GM23338 (cell line): ENCODE measurements at regions not wholly inside any gene's neighbourhood (a gene's known extent, or its start where the extent isn't known, plus 50 kb on each side); places are given as distances from the start of the nearest gene placed in this dataset.

Source experiments
- ATAC-seq: fragments of 200-7000 bp; cut with Tn5 transposase; 3 replicates; pipeline ENCODE4 v1.9.1; 2020
- DNase-seq: peaks from one replicate; pipeline ENCODE4 v3.0.0-alpha.2; 2015; ENCODE audit warnings: low spot score
- H2AFZ ChIP-seq: fragments of 200-600 bp; sonication (generic); 2 replicates; pipeline ENCODE4 v1.8.0; 2016; ENCODE audit warnings: antibody characterized with exemption, mild to moderate bottlenecking, moderate library complexity
- H3F3A ChIP-seq: fragments of 200-600 bp; sonication (generic); replicated peaks from 2 replicates; pipeline ENCODE4 v1.8.0; 2017; ENCODE audit warnings: antibody characterized with exemption, mixed run types, low read depth
- H3K27ac ChIP-seq: fragments of 200-600 bp; sonication (generic); 2 replicates; pipeline ENCODE4 v1.6.1; 2016; ENCODE audit warnings: low read depth
- H3K27me3 ChIP-seq: fragments of 200-600 bp; sonication (generic); 2 replicates; pipeline ENCODE4 v1.8.0; 2016; ENCODE audit warnings: mild to moderate bottlenecking, mixed run types, moderate library complexity; ENCODE audit not compliant: insufficient read depth
- H3K36me3 ChIP-seq: fragments of 200-600 bp; sonication (generic); 2 replicates; pipeline ENCODE4 v1.8.0; 2016; ENCODE audit warnings: mild to moderate bottlenecking; ENCODE audit not compliant: insufficient read depth
- H3K4me1 ChIP-seq: fragments of 200-600 bp; sonication (generic); 2 replicates; pipeline ENCODE4 v1.8.0; 2016; ENCODE audit warnings: mild to moderate bottlenecking, moderate library complexity; ENCODE audit not compliant: insufficient read depth
- H3K4me2 ChIP-seq: fragments of 200-600 bp; sonication (generic); 2 replicates; pipeline ENCODE4 v1.7.1; 2017; ENCODE audit warnings: mixed run types
- H3K4me3 ChIP-seq: fragments of 200-600 bp; sonication (generic); 2 replicates; pipeline ENCODE4 v1.6.1; 2016; ENCODE audit warnings: mixed run types
- H3K79me2 ChIP-seq: fragments of 200-600 bp; sonication (generic); replicated peaks from 2 replicates; pipeline ENCODE4 v1.8.0; 2017; ENCODE audit warnings: mild to moderate bottlenecking; ENCODE audit not compliant: insufficient read depth
- H3K9me2 ChIP-seq: fragments of 200-600 bp; sonication (generic); 2 replicates; pipeline ENCODE4 v1.8.0; 2017; ENCODE audit not compliant: insufficient read depth
- H4K20me1 ChIP-seq: fragments of 200-600 bp; sonication (generic); replicated peaks from 2 replicates; pipeline ENCODE4 v1.8.0; 2017; ENCODE audit warnings: mild to moderate bottlenecking; ENCODE audit not compliant: insufficient read depth
- H3K27ac Mint-ChIP-seq: 2 replicates; pipeline ENCODE4 v1.8.0; 2020; ENCODE audit warnings: inconsistent platforms, mild to moderate bottlenecking, moderate library complexity, mixed read lengths
- H3K27me3 Mint-ChIP-seq: 3 replicates; pipeline ENCODE4 v1.8.0; 2022; ENCODE audit warnings: low read depth, mild to moderate bottlenecking, moderate library complexity, mixed read lengths, inconsistent platforms; ENCODE audit not compliant: insufficient read depth, poor library complexity
- H3K36me3 Mint-ChIP-seq: 3 replicates; pipeline ENCODE4 v1.8.0; 2021; ENCODE audit warnings: low read depth, mild to moderate bottlenecking, inconsistent platforms, moderate library complexity, mixed read lengths
- H3K4me1 Mint-ChIP-seq: 3 replicates; pipeline ENCODE4 v1.8.0; 2020; ENCODE audit warnings: mild to moderate bottlenecking, inconsistent platforms, mixed read lengths
- H3K4me3 Mint-ChIP-seq: 3 replicates; pipeline ENCODE4 v1.8.0; 2021; ENCODE audit warnings: moderate library complexity, mild to moderate bottlenecking, inconsistent platforms, mixed read lengths
- H3K9me3 Mint-ChIP-seq: 3 replicates; pipeline ENCODE4 v1.8.0; 2020; ENCODE audit warnings: moderate library complexity, mild to moderate bottlenecking, inconsistent platforms, mixed read lengths
- CREB1 ChIP-seq: fragments of 250-450 bp; sonication (Bioruptor Pico); IDR thresholded peaks from 2 replicates; pipeline ENCODE4 v1.5.0; 2020; ENCODE audit warnings: low read depth, mild to moderate bottlenecking, moderate library complexity
- EZH2 ChIP-seq: fragments of 200-600 bp; sonication (generic); IDR thresholded peaks from one replicate; pipeline ENCODE4 v1.8.0; 2017; ENCODE audit warnings: antibody characterized with exemption, mild to moderate bottlenecking, low read depth; ENCODE audit not compliant: unreplicated experiment
- EZH2phosphoT487 ChIP-seq: fragments of 200-600 bp; sonication (generic); IDR thresholded peaks from one replicate; pipeline ENCODE4 v1.8.1; 2018; ENCODE audit warnings: antibody characterized with exemption; ENCODE audit not compliant: unreplicated experiment
- JUNB ChIP-seq: IDR thresholded peaks from one replicate; pipeline ENCODE4 v1.6.1; 2016; ENCODE audit warnings: antibody characterized with exemption; ENCODE audit not compliant: unreplicated experiment
- NANOG ChIP-seq: IDR thresholded peaks from 2 replicates; pipeline ENCODE4 v1.6.1; 2016; ENCODE audit warnings: antibody characterized with exemption, borderline replicate concordance
- POLR2AphosphoS5 ChIP-seq: IDR thresholded peaks from 2 replicates; pipeline ENCODE4 v1.6.1; 2016; ENCODE audit warnings: antibody characterized with exemption, low read depth
- ZNF114 ChIP-seq: fragments of 250-450 bp; sonication (Bioruptor Pico); IDR thresholded peaks from 2 replicates; pipeline ENCODE4 v1.5.0; 2020; ENCODE audit warnings: mild to moderate bottlenecking, moderate library complexity
- ZNF331 ChIP-seq: fragments of 250-450 bp; sonication (Bioruptor Pico); IDR thresholded peaks from 2 replicates; pipeline ENCODE4 v1.5.0; 2020; ENCODE audit warnings: low read depth, mild to moderate bottlenecking, moderate library complexity
- TF ChIP-seq, protein P1 (sequence below), 2 experiments: fragments of 200-600 bp in 1 of 2; sonication (generic) in 1 of 2; conservative IDR thresholded peaks; 2 replicates each; pipeline versions ENCODE4 v1.5.1 to v1.6.1; 2016 to 2017; ENCODE audit warnings: antibody characterized with exemption in 2 of 2, low read depth in 2 of 2, mild to moderate bottlenecking in 2 of 2, moderate library complexity in 1 of 2
- TF ChIP-seq, protein P2 (sequence below): fragments of 250-450 bp; sonication (Bioruptor Pico); IDR thresholded peaks from 2 replicates; pipeline ENCODE4 v1.5.0; 2020; ENCODE audit warnings: mild to moderate bottlenecking, moderate library complexity

DNA sequence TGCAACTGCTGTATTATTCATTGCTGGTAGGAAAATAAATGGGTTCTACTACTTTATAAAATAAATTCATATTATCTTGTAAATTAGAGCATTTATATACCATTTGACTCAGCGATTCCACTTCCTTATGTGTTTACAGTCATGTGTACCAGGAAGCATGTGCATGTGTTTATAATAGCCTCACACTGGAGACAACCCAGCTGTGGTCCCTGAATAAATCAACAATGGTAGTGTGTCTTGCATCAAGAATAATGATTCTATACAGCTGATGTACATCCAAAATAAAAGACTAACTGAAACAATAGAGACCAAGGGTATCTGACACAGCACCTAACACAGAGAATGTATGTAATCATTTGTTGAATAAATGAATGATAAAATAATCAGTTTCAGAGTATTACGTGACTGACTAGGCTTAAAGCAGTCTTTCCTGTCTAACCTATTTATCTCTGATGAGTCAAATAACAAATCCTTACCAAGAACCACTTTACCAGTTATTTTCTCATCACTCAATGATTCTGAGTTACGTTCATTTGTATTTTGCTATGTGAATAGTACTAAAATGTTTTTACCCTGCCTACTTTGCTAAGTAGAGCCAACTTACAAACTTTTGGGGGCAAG, 216.8 kb downstream of the UBE2E3 start (continued):
- TF ChIP-seq, protein P1, sequence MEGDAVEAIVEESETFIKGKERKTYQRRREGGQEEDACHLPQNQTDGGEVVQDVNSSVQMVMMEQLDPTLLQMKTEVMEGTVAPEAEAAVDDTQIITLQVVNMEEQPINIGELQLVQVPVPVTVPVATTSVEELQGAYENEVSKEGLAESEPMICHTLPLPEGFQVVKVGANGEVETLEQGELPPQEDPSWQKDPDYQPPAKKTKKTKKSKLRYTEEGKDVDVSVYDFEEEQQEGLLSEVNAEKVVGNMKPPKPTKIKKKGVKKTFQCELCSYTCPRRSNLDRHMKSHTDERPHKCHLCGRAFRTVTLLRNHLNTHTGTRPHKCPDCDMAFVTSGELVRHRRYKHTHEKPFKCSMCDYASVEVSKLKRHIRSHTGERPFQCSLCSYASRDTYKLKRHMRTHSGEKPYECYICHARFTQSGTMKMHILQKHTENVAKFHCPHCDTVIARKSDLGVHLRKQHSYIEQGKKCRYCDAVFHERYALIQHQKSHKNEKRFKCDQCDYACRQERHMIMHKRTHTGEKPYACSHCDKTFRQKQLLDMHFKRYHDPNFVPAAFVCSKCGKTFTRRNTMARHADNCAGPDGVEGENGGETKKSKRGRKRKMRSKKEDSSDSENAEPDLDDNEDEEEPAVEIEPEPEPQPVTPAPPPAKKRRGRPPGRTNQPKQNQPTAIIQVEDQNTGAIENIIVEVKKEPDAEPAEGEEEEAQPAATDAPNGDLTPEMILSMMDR (conservative IDR thresholded peaks at IDR 0.05; ENCODE audit: low read depth in 2 of 2): no peak
- TF ChIP-seq ZNF114 (CRISPR knock-in tag): no peak

DNA sequence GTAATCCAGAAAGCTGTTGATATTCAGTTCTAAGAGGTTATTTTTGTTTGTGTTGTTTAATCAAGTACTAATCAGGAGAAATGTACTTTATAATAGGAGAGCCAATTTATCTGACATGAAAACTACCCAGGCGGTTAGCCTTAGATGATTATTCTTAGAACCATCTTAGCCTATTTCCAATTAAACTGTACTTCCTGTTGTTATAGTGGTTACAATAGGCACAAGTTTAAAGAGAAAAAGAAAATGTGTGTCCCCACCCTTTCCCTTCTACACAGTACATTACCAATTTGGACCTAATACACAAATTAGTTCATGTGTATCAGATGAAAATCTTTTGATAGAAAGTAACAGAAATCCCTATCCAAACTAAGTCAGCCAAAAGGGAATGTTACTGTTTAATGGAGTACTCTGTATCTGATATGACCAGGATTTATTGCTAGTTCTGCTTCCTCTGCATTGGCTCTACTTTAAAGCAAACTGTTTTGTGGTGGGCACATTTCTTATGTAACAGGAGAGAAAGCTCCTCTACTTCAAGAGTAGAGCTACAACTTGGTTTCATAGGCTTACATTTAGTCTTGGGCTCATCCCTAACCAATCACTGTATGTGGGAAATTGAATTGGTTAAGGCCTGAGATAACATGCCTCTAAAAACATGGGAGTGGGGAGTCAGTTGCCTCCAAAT, 217.9 kb downstream of the UBE2E3 start:
- TF ChIP-seq NANOG (no peak), ZNF331 (CRISPR knock-in tag) (no peak), POLR2AphosphoS5 (no peak), CREB1 (no peak)
- ATAC-seq (no peak), DNase-seq (no peak)
- Histone ChIP-seq H3K27me3 (no peaks in the 10 kb centered on the region), H3K4me1 (no peaks in the 10 kb centered on the region), H3K27ac (no peak overlapping the region), H3F3A (no peaks in the 10 kb centered on the region), H3K79me2 (no peaks in the 10 kb centered on the region), H3K36me3 (no peaks in the 10 kb centered on the region), H3K9me2 (no peaks in the 10 kb centered on the region; the same call in 1 of the 2 replicates), H3K4me3 (no peak overlapping the region), H3K4me2 (no peak overlapping the region), H4K20me1 (no peaks in the 10 kb centered on the region), H2AFZ (no peak overlapping the region)
- Mint-ChIP-seq H3K27me3 (no peaks in the 10 kb centered on the region), H3K36me3 (no peaks in the 10 kb centered on the region), H3K4me1 (no peaks in the 10 kb centered on the region), H3K4me3 (no peak overlapping the region), H3K9me3 (no peaks in the 10 kb centered on the region), H3K27ac (no peak overlapping the region)

DNA sequence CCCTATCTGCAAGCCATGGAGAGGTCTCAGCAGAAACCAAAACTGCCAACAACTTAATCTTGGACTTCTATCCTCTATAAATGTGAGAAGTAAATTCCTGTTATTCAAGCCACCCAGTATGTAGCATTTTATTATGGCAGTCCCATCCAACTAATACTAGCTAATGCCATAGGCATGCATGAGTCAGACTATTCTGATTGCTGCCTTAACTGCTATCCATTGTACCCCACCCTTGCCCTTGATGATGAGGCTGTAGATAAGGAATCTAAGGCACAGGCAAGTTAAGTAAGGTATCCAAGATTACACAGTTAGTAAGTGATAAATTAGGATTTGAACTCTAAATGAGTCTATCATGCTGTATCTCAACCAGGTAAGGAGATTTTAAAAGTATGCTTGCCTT, 223.0 kb downstream of the UBE2E3 start:
- H3K36me3 Mint-ChIP-seq: peaks cover 13% of the 10 kb centered on the region
- no peak overlapping the region for H3K27ac ChIP-seq
- H3K9me2 ChIP-seq: peaks cover 2% of the 10 kb centered on the region; the same call in 1 of the 2 replicates
- H2AFZ ChIP-seq: no peak overlapping the region
- ATAC-seq (no peak), DNase-seq (no peak)
- H3K36me3 ChIP-seq: peaks cover 5% of the 10 kb centered on the region; the same call in 1 of the 2 replicates
- H3K4me3 Mint-ChIP-seq: no peak overlapping the region
- peaks cover 1% of the 10 kb centered on the region for H3K27me3 Mint-ChIP-seq
- no peak overlapping the region for H3K4me2 ChIP-seq
- H3K4me3 ChIP-seq: no peak overlapping the region
- peaks cover 15% of the 10 kb centered on the region for H3K9me3 Mint-ChIP-seq
- no peaks in the 10 kb centered on the region for H3K27me3 ChIP-seq
- H3K4me1 ChIP-seq: no peaks in the 10 kb centered on the region
- H3K79me2 ChIP-seq: no peaks in the 10 kb centered on the region
- no peak overlapping the region for H3K27ac Mint-ChIP-seq
- no peaks in the 10 kb centered on the region for H4K20me1 ChIP-seq
- H3F3A ChIP-seq: no peaks in the 10 kb centered on the region
- H3K4me1 Mint-ChIP-seq: no peaks in the 10 kb centered on the region
- no peak for TF ChIP-seq EZH2phosphoT487
- no peak for TF ChIP-seq JUNB
- no peak for TF ChIP-seq POLR2AphosphoS5
- TF ChIP-seq, protein P2, sequence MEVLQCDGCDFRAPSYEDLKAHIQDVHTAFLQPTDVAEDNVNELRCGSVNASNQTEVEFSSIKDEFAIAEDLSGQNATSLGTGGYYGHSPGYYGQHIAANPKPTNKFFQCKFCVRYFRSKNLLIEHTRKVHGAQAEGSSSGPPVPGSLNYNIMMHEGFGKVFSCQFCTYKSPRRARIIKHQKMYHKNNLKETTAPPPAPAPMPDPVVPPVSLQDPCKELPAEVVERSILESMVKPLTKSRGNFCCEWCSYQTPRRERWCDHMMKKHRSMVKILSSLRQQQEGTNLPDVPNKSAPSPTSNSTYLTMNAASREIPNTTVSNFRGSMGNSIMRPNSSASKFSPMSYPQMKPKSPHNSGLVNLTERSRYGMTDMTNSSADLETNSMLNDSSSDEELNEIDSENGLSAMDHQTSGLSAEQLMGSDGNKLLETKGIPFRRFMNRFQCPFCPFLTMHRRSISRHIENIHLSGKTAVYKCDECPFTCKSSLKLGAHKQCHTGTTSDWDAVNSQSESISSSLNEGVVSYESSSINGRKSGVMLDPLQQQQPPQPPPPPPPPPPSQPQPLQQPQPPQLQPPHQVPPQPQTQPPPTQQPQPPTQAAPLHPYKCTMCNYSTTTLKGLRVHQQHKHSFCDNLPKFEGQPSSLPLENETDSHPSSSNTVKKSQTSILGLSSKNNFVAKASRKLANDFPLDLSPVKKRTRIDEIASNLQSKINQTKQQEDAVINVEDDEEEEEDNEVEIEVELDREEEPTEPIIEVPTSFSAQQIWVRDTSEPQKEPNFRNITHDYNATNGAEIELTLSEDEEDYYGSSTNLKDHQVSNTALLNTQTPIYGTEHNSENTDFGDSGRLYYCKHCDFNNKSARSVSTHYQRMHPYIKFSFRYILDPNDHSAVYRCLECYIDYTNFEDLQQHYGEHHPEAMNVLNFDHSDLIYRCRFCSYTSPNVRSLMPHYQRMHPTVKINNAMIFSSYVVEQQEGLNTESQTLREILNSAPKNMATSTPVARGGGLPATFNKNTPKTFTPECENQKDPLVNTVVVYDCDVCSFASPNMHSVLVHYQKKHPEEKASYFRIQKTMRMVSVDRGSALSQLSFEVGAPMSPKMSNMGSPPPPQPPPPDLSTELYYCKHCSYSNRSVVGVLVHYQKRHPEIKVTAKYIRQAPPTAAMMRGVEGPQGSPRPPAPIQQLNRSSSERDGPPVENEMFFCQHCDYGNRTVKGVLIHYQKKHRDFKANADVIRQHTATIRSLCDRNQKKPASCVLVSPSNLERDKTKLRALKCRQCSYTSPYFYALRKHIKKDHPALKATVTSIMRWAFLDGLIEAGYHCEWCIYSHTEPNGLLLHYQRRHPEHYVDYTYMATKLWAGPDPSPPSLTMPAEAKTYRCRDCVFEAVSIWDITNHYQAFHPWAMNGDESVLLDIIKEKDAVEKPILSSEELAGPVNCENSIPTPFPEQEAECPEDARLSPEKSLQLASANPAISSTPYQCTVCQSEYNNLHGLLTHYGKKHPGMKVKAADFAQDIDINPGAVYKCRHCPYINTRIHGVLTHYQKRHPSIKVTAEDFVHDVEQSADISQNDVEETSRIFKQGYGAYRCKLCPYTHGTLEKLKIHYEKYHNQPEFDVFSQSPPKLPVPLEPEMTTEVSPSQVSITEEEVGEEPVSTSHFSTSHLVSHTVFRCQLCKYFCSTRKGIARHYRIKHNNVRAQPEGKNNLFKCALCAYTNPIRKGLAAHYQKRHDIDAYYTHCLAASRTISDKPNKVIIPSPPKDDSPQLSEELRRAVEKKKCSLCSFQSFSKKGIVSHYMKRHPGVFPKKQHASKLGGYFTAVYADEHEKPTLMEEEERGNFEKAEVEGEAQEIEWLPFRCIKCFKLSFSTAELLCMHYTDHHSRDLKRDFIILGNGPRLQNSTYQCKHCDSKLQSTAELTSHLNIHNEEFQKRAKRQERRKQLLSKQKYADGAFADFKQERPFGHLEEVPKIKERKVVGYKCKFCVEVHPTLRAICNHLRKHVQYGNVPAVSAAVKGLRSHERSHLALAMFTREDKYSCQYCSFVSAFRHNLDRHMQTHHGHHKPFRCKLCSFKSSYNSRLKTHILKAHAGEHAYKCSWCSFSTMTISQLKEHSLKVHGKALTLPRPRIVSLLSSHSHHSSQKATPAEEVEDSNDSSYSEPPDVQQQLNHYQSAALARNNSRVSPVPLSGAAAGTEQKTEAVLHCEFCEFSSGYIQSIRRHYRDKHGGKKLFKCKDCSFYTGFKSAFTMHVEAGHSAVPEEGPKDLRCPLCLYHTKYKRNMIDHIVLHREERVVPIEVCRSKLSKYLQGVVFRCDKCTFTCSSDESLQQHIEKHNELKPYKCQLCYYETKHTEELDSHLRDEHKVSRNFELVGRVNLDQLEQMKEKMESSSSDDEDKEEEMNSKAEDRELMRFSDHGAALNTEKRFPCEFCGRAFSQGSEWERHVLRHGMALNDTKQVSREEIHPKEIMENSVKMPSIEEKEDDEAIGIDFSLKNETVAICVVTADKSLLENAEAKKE (CRISPR knock-in tag): no peak
- no peak for TF ChIP-seq EZH2
